Gastrocnemius medialis (tissue), 4 donors: ENCODE measurements at regions not wholly inside any gene's neighbourhood (a gene's known extent, or its start where the extent isn't known, plus 50 kb on each side); places are given as distances from the start of the nearest gene placed in this dataset.
"Not testable (repeated sequence)": the region's sequence is repeated elsewhere in the genome, so short reads cannot be mapped to it uniquely, and the experiment has no call there.

Experiments
- ATAC-seq, 2 donors: fragments of 150-250 bp; one replicate each; pipeline ENCODE4 v1.9.1; 2016
- DNase-seq, 2 donors: peaks; one replicate each; pipeline ENCODE4 v3.0.0-alpha.2; 2019
- H3K27ac ChIP-seq, 4 donors: fragments of 200-600 bp; sonication (generic); 1 replicate in 1 of 4; 2 replicates in 3 of 4; pipeline ENCODE4 v1.5.1; 2016 to 2018; ENCODE audit warnings: mild to moderate bottlenecking in 2 of 4, moderate library complexity in 1 of 4
- H3K27me3 ChIP-seq, 3 donors: fragments of 200-600 bp; sonication (generic) in 2 of 3; 1 replicate in 1 of 3; 2 replicates in 2 of 3; pipeline versions ENCODE4 v1.5.1 to v1.6.0; 2016 to 2019; ENCODE audit warnings: mild to moderate bottlenecking in 1 of 3, moderate library complexity in 1 of 3
- H3K36me3 ChIP-seq, 2 donors: fragments of 200-600 bp; sonication (generic) in 1 of 2; one replicate each; pipeline ENCODE4 v1.5.1; 2017 to 2018
- H3K4me1 ChIP-seq, 2 donors: fragments of 200-600 bp; sonication (generic) in 1 of 2; one replicate each; pipeline ENCODE4 v1.5.1; 2016 to 2017; ENCODE audit warnings: mild to moderate bottlenecking in 2 of 2
- H3K4me3 ChIP-seq, 4 donors: fragments of 200-600 bp; sonication (generic) in 3 of 4; 1 replicate in 1 of 4; 2 replicates in 3 of 4; pipeline ENCODE4 v1.5.1; 2016 to 2019; ENCODE audit warnings: mild to moderate bottlenecking in 2 of 4
- H3K9me3 ChIP-seq, 3 donors: fragments of 200-600 bp; sonication (generic) in 2 of 3; 1 replicate in 1 of 3; 2 replicates in 2 of 3; pipeline ENCODE4 v1.5.1; 2016 to 2019
- POLR2A ChIP-seq, 2 donors: fragments of 450-650 bp; IDR thresholded peaks; one replicate each; pipeline ENCODE4 v1.6.1; 2017; ENCODE audit warnings: antibody characterized with exemption in 2 of 2, mild to moderate bottlenecking in 2 of 2, moderate library complexity in 2 of 2
- in situ Hi-C, 4 donors: fragments of 200-750 bp; cut with MboI; loops; one replicate each; pipeline versions ENCODE4 v1.15.0 to v1.8.0; 2017; ENCODE audit warnings: low sequenced_read_pairs in 4 of 4
- intact Hi-C: fragments of 100-400 bp; cut with DNase I; formaldehyde crosslinking; loops from one replicate; pipeline ENCODE4 v1.15.1; 2023; ENCODE audit warnings: low total_unique reads
- TF ChIP-seq, protein P1 (sequence below), 5 experiments: fragments of 450-650 bp in 3 of 5; fragments of 200-600 bp in 2 of 5; sonication (generic) in 2 of 5; IDR thresholded peaks in 4 of 5; conservative IDR thresholded peaks in 1 of 5; 1 replicate in 4 of 5; 2 replicates in 1 of 5; pipeline ENCODE4 v1.5.1; 2016 to 2019; ENCODE audit warnings: antibody characterized with exemption in 5 of 5, mild to moderate bottlenecking in 3 of 5, moderate library complexity in 3 of 5

DNA sequence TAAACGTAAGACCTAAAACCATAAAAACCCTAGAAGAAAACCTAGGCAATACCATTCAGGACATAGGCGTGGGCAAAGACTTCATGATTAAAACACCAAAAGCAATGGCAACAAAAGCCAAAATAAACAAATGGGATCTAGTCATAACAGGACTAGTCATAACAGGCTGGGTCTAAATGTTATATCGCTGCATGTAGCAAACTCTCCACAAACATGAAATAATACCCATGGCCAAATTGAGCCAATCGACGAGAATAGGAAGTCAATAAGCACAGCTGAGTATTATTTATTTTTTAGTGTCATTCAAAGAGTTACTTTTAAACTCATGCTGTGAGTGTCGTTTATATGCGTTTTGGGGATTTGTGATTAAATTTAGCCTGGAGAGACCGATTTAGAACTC lies 225.1 kb downstream of the TFEC start:
- TF ChIP-seq, protein P1, sequence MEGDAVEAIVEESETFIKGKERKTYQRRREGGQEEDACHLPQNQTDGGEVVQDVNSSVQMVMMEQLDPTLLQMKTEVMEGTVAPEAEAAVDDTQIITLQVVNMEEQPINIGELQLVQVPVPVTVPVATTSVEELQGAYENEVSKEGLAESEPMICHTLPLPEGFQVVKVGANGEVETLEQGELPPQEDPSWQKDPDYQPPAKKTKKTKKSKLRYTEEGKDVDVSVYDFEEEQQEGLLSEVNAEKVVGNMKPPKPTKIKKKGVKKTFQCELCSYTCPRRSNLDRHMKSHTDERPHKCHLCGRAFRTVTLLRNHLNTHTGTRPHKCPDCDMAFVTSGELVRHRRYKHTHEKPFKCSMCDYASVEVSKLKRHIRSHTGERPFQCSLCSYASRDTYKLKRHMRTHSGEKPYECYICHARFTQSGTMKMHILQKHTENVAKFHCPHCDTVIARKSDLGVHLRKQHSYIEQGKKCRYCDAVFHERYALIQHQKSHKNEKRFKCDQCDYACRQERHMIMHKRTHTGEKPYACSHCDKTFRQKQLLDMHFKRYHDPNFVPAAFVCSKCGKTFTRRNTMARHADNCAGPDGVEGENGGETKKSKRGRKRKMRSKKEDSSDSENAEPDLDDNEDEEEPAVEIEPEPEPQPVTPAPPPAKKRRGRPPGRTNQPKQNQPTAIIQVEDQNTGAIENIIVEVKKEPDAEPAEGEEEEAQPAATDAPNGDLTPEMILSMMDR (IDR thresholded peaks at IDR 0.05 in 4 of 5, conservative IDR thresholded peaks at IDR 0.05 in 1 of 5), result no peak
- no peak for TF ChIP-seq POLR2A (IDR thresholded peaks at IDR 0.05)
- DNase-seq, result no peak
- Histone ChIP-seq H3K4me1 (no peaks in the 10 kb centered on the region), H3K36me3 (no peaks in the 10 kb centered on the region), H3K9me3 (no peaks in the 10 kb centered on the region), H3K27ac (no peak overlapping the region), H3K4me3 (no peak overlapping the region), H3K27me3 (no peaks in the 10 kb centered on the region)
- intact Hi-C loops (no loop called here), in situ Hi-C loops (no loop called here)
- ATAC-seq, result no peak

DNA sequence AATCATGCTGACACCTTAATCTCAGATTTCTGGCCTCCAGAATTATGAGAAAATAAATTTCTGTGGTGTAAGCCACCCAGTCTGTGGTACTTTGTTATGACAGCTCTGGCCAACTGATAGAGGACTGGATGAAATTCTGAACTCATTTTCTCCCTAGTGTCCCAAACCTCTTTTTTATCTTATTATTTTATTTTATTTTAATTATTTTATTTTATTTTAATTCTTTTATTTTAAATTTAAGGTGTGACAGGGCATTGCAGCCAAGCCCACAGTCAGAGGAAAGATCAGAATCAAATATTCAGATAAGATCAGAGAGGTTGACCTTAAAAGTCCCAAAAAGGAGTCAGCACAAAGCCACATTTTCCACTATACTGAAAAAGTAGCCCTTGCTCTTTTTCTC lies 228.1 kb downstream of the TFEC start:
- no peak for DNase-seq
- Histone ChIP-seq H3K4me3 (no peak overlapping the region), H3K36me3 (no peaks in the 10 kb centered on the region), H3K9me3 (no peaks in the 10 kb centered on the region), H3K27ac (no peak overlapping the region), H3K27me3 (no peaks in the 10 kb centered on the region), H3K4me1 (no peaks in the 10 kb centered on the region)
- in situ Hi-C loops (no loop called here), intact Hi-C loops (no loop called here)
- ATAC-seq, result no peak
- no peak for TF ChIP-seq POLR2A (IDR thresholded peaks at IDR 0.05)
- TF ChIP-seq, protein P1 (IDR thresholded peaks at IDR 0.05 in 4 of 5, conservative IDR thresholded peaks at IDR 0.05 in 1 of 5), result no peak

DNA sequence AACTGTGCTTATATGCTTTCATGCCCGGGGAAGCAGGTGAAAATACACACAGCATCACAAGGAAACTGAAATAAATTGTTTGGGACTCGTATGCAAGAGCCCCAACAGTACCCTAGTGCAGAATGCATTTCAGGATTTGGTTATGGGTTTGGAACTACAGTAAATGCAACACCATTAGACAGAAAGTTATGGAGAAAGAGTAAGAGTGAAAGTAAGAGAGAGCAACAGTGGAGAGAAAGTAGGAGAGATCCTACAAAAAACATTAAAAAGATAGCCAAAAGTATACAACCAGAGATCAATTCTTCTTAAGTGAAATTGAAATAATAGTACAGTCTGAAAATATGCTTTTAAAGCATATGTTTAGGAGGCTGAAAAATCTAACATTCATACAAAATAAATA lies 231.1 kb downstream of the TFEC start:
- no peaks in the 10 kb centered on the region for H3K36me3 ChIP-seq
- H3K9me3 ChIP-seq, result no peaks in the 10 kb centered on the region
- in situ Hi-C loops, result no loop called here
- DNase-seq, result no peak
- intact Hi-C loops, result no loop called here
- no peak for ATAC-seq
- H3K27me3 ChIP-seq, result no peaks in the 10 kb centered on the region
- no peak overlapping the region for H3K4me3 ChIP-seq
- no peak overlapping the region for H3K27ac ChIP-seq
- H3K4me1 ChIP-seq, result no peaks in the 10 kb centered on the region
- no peak for TF ChIP-seq POLR2A (IDR thresholded peaks at IDR 0.05)
- TF ChIP-seq, protein P1 (IDR thresholded peaks at IDR 0.05 in 4 of 5, conservative IDR thresholded peaks at IDR 0.05 in 1 of 5), result no peak

DNA sequence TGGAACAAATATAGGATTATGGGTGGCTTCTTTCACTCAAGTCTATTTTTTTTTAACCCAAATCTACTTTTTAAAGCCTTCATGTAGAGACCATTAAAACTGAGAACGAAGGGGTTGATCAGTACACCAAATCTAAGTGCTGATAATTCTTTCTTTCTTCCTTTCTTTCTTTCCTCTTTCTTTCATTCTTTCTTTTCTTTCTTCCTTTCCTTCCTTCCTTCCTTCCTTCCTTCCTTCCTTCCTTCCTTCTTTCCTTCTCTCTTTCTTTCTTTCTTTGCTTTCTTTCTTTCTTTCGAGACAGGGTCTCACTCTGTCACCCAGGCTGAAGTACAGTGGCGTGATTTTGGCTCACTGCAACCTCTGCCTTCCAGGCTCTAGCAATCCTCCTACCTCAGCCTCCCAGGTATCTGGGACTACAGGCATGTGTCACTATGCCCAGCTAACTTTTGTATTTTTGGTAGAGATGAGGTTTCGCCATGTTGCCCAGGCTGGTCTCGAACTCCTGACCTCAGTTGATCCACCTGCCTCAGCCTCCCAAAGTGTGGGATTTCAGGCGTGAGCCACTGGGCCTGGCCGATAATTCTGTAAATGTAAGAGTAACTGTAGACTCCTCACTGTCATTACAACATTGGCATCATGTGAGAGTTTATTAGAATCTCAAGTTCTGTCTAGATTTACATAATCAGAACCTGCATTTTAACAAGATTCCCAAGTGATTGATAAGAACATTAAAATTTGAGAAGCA lies 236.4 kb downstream of the TFEC start:
- TF ChIP-seq POLR2A (IDR thresholded peaks at IDR 0.05), result no peak
- TF ChIP-seq, protein P1 (IDR thresholded peaks at IDR 0.05 in 4 of 5, conservative IDR thresholded peaks at IDR 0.05 in 1 of 5), result no peak
- no peak overlapping the region for H3K27ac ChIP-seq
- DNase-seq (no peak), ATAC-seq (no peak)
- H3K4me1 ChIP-seq, result no peaks in the 10 kb centered on the region
- in situ Hi-C loops (no loop called here), intact Hi-C loops (no loop called here)
- no peaks in the 10 kb centered on the region for H3K36me3 ChIP-seq
- no peaks in the 10 kb centered on the region for H3K9me3 ChIP-seq
- no peaks in the 10 kb centered on the region for H3K27me3 ChIP-seq
- no peak overlapping the region for H3K4me3 ChIP-seq

DNA sequence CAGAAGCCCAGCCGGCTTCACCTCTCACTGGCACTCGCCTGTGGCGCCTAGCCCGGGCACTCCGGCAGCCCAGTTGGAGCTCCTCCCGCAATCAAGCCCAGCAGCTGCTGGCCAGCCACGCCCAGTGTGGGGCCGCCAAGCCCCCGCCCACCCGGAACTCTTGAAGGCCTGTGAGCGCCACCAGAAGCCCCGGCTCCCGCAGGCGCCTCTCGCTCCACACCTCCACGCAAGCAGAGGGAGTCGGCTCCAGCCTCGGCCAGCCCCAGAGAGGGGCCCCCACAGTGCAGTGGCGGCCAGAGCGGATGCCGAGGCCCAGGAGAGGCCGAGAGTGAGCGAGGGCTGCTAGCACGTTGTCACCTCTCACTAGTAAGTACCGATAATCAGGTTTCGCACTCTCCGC lies 240.7 kb downstream of the TFEC start:
- H3K27me3 ChIP-seq, result no peaks in the 10 kb centered on the region
- no peaks in the 10 kb centered on the region for H3K36me3 ChIP-seq
- intact Hi-C loops, result no loop called here
- H3K4me1 ChIP-seq, result no peaks in the 10 kb centered on the region
- H3K4me3 ChIP-seq, result no peak overlapping the region
- TF ChIP-seq, protein P1 (IDR thresholded peaks at IDR 0.05 in 4 of 5, conservative IDR thresholded peaks at IDR 0.05 in 1 of 5), result no peak
- TF ChIP-seq POLR2A (IDR thresholded peaks at IDR 0.05), result no peak
- no peak overlapping the region for H3K27ac ChIP-seq
- in situ Hi-C loops, result no loop called here
- DNase-seq (no peak), ATAC-seq (no peak)
- H3K9me3 ChIP-seq, result no peaks in the 10 kb centered on the region

DNA sequence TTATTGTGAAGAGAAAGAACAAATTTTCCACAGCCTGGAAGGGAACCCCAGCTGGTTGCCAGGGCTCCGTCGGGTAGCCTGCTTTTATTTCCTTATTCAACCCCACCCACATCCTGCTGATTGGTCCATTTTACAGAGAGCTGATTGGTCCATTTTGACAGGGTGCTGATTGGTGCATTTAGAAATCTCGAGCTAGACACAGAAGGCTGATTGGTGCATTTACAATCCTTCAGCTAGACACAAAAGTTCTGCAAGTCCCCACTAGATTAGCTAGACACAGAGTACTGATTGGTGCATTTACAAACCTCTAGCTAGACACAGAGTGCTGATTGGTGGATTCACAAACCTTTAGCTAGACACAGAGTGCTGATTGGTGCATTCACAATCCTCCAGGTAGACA lies 241.1 kb downstream of the TFEC start:
- H3K9me3 ChIP-seq, H3K36me3 ChIP-seq, H3K27ac ChIP-seq, in situ Hi-C loops, H3K4me1 ChIP-seq, ATAC-seq, DNase-seq, H3K4me3 ChIP-seq, intact Hi-C loops, H3K27me3 ChIP-seq: not testable (repeated sequence)
